Mammary epithelial cell (primary cell): ENCODE measurements at regions not wholly inside any gene's neighbourhood (a gene's known extent, or its start where the extent isn't known, plus 50 kb on each side); places are given as distances from the start of the nearest gene placed in this dataset.

Source experiments
- CTCF ChIP-seq, 2 donors: IDR thresholded peaks in 1 of 2; conservative IDR thresholded peaks in 1 of 2; 2 replicates each; pipeline ENCODE4 v1.5.1; 2011 to 2012; ENCODE audit warnings: inconsistent platforms in 2 of 2, low read length in 2 of 2, mild to moderate bottlenecking in 2 of 2, control low read depth in 1 of 2, low read depth in 1 of 2; ENCODE audit not compliant: insufficient read depth in 1 of 2; ENCODE audit errors: extremely low read depth in 1 of 2
- EZH2 ChIP-seq: IDR thresholded peaks from 2 replicates; pipeline ENCODE4 v1.6.1; 2012; ENCODE audit warnings: low read length, inconsistent platforms, borderline replicate concordance

- TF ChIP-seq CTCF (conservative IDR thresholded peaks at IDR 0.05 in 1 of 2, IDR thresholded peaks at IDR 0.05 in 1 of 2; ENCODE audit: extremely low read depth in 1 of 2, insufficient read depth in 1 of 2, low read depth in 1 of 2, low read length in 2 of 2) (no peak), EZH2 (no peak)
Measured at GRCh38 chr10:4637657-4638056, 188.3 kb upstream of the AKR1E2 start.
